ENCODE measurements at regions not wholly inside any gene's neighbourhood (a gene's known extent, or its start where the extent isn't known, plus 50 kb on each side); places are given as distances from the start of the nearest gene placed in this dataset.

- no peak for TF ChIP-seq CTCF (IDR thresholded peaks at IDR 0.05; ENCODE audit: control extremely low read depth in 1 of 3, insufficient read depth in 1 of 3, low read depth in 1 of 3, low read length in 3 of 3)
- TF ChIP-seq BACH1 (IDR thresholded peaks at IDR 0.05; ENCODE audit: low read length) = no peak
- TF ChIP-seq RNF2 (IDR thresholded peaks at IDR 0.05; ENCODE audit: borderline replicate concordance, low read depth, low read length, missing control alignments, poor library complexity, severe bottlenecking) = no peak
- no peak for TF ChIP-seq MAFK (IDR thresholded peaks at IDR 0.05; ENCODE audit: low read depth, low read length)
- no peak for TF ChIP-seq FOSL1 (IDR thresholded peaks at IDR 0.05; ENCODE audit: insufficient read depth, low read depth, low read length)
- TF ChIP-seq SIN3A (conservative IDR thresholded peaks at IDR 0.05 in 1 of 2, IDR thresholded peaks at IDR 0.05 in 1 of 2; ENCODE audit: low read depth in 1 of 2, low read length in 2 of 2) = no peak
- TF ChIP-seq USF2 (IDR thresholded peaks at IDR 0.05; ENCODE audit: low read length) = no peak
- no peak for TF ChIP-seq POLR2AphosphoS5 (IDR thresholded peaks at IDR 0.05; ENCODE audit: low read depth, low read length)
- TF ChIP-seq RFX5 (IDR thresholded peaks at IDR 0.05; ENCODE audit: borderline replicate concordance, low read depth, low read length) = no peak
- TF ChIP-seq RXRA (IDR thresholded peaks at IDR 0.05; ENCODE audit: insufficient read depth, low read depth, low read length) = no peak
- TF ChIP-seq CEBPB (IDR thresholded peaks at IDR 0.05; ENCODE audit: low read depth, low read length) = no peak
- TF ChIP-seq POLR2A (IDR thresholded peaks at IDR 0.05; ENCODE audit: control extremely low read depth in 1 of 2, low read depth in 2 of 2, low read length in 2 of 2) = no peak
- TF ChIP-seq, protein P1, sequence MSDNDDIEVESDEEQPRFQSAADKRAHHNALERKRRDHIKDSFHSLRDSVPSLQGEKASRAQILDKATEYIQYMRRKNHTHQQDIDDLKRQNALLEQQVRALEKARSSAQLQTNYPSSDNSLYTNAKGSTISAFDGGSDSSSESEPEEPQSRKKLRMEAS (IDR thresholded peaks at IDR 0.05) = no peak
- TF ChIP-seq SAP30 (IDR thresholded peaks at IDR 0.05; ENCODE audit: insufficient read depth, insufficient replicate concordance, low read length) = no peak
Measured at GRCh38 chr12:115096588-115097397, 412.8 kb upstream of the TBX3 start.

All from H1 (cell line).